ENCODE measurements at regions not wholly inside any gene's neighbourhood (a gene's known extent, or its start where the extent isn't known, plus 50 kb on each side); places are given as distances from the start of the nearest gene placed in this dataset.

GRCh38 chr21:20728691-20729090, 269.5 kb upstream of the NCAM2 start:
- DNase-seq, result no peak

GRCh38 chr21:20729376-20729775, 268.8 kb upstream of the NCAM2 start:
- no peak for DNase-seq

GRCh38 chr21:20730441-20730840, 267.8 kb upstream of the NCAM2 start:
- DNase-seq, result no peak

- DNase-seq, result no peak
These were observed 263.0 kb upstream of the NCAM2 start for GRCh38 chr21:20735257-20735656.

- DNase-seq, result no peak
These were observed 260.8 kb upstream of the NCAM2 start for GRCh38 chr21:20737227-20737913.

- no peak for DNase-seq
These were observed 258.8 kb upstream of the NCAM2 start for GRCh38 chr21:20739421-20739820.

GRCh38 chr21:20741445-20741844, 256.8 kb upstream of the NCAM2 start:
- DNase-seq, result no peak

- DNase-seq, result no peak
These were observed 238.0 kb upstream of the NCAM2 start for GRCh38 chr21:20760221-20760620.

- no peak for DNase-seq
These were observed 223.5 kb upstream of the NCAM2 start for GRCh38 chr21:20774737-20775136.

- DNase-seq, result no peak
These were observed 218.9 kb upstream of the NCAM2 start for GRCh38 chr21:20779321-20779720.

- no peak for DNase-seq
These were observed 214.6 kb upstream of the NCAM2 start for GRCh38 chr21:20783611-20784010.

- no peak for DNase-seq
These were observed 208.3 kb upstream of the NCAM2 start for GRCh38 chr21:20789729-20790500.

- DNase-seq, result no peak
These were observed 198.1 kb upstream of the NCAM2 start for GRCh38 chr21:20800106-20800505.

GRCh38 chr21:20802201-20802600, 196.0 kb upstream of the NCAM2 start:
- no peak for DNase-seq

- no peak for DNase-seq
These were observed 195.5 kb upstream of the NCAM2 start for GRCh38 chr21:20802631-20803260.

- DNase-seq, result no peak
These were observed 186.5 kb upstream of the NCAM2 start for GRCh38 chr21:20811702-20812101.

GRCh38 chr21:20814090-20814489, 184.1 kb upstream of the NCAM2 start:
- DNase-seq, result no peak

GRCh38 chr21:20822666-20823065, 175.5 kb upstream of the NCAM2 start:
- no peak for DNase-seq

GRCh38 chr21:20852866-20853265, 145.3 kb upstream of the NCAM2 start:
- DNase-seq, result no peak

GRCh38 chr21:20856926-20857325, 141.3 kb upstream of the NCAM2 start:
- DNase-seq, result no peak

GRCh38 chr21:20874202-20874601, 124.0 kb upstream of the NCAM2 start:
- DNase-seq, result no peak

GRCh38 chr21:20875742-20876141, 122.5 kb upstream of the NCAM2 start:
- no peak for DNase-seq

- DNase-seq, result no peak
These were observed 120.2 kb upstream of the NCAM2 start for GRCh38 chr21:20877976-20878375.

Data from CD4-positive, alpha-beta T cell treated with Interleukin-17A for 4 hours (primary cell).